Left lung (tissue), 4 donors: ENCODE measurements at regions not wholly inside any gene's neighbourhood (a gene's known extent, or its start where the extent isn't known, plus 50 kb on each side); places are given as distances from the start of the nearest gene placed in this dataset.

Experiments used
- ATAC-seq: fragments of 200-7000 bp; cut with Tn5 transposase; one replicate; pipeline ENCODE4 v1.9.1; 2020; ENCODE audit warnings: moderate library complexity
- DNase-seq, 4 donors: peaks; one replicate each; pipeline ENCODE4 v3.0.0-alpha.2; 2013 to 2020
- H3K27ac ChIP-seq, 2 donors: fragments of 200-600 bp; sonication (generic) in 1 of 2; one replicate each; pipeline versions ENCODE4 v1.5.0 to v1.8.0; 2020 to 2021
- H3K27me3 ChIP-seq, 2 donors: fragments of 200-600 bp; sonication (generic) in 1 of 2; one replicate each; pipeline versions ENCODE4 v1.5.0 to v1.8.0; 2020 to 2021
- H3K36me3 ChIP-seq, 2 donors: fragments of 200-600 bp; sonication (generic) in 1 of 2; one replicate each; pipeline versions ENCODE4 v1.5.0 to v1.8.0; 2020 to 2021
- H3K4me1 ChIP-seq, 2 donors: fragments of 200-600 bp; one replicate each; pipeline ENCODE4 v1.8.0; 2021
- H3K4me3 ChIP-seq, 2 donors: fragments of 200-600 bp; sonication (generic) in 1 of 2; one replicate each; pipeline versions ENCODE4 v1.5.0 to v1.8.0; 2020 to 2021; ENCODE audit warnings: mild to moderate bottlenecking in 1 of 2
- H3K9me3 ChIP-seq, 2 donors: fragments of 200-600 bp; sonication (generic) in 1 of 2; one replicate each; pipeline versions ENCODE4 v1.5.0 to v1.8.0; 2020 to 2021
- intact Hi-C, 2 donors: fragments of 100-400 bp; cut with DNase I; formaldehyde crosslinking; loops; one replicate each; pipeline versions ENCODE4 v1.11.2 to v1.14.2; 2022
- TF ChIP-seq, protein P1 (sequence below), 2 donors: fragments of 200-600 bp; sonication (generic) in 1 of 2; IDR thresholded peaks; one replicate each; pipeline versions ENCODE4 v1.5.0 to v1.8.0; 2021; ENCODE audit warnings: antibody characterized with exemption in 2 of 2
- donor health status: DM: no; HTN: yes; CAD: no.
- donor health status: DM: no; HTN: no; CAD: no.

DNA sequence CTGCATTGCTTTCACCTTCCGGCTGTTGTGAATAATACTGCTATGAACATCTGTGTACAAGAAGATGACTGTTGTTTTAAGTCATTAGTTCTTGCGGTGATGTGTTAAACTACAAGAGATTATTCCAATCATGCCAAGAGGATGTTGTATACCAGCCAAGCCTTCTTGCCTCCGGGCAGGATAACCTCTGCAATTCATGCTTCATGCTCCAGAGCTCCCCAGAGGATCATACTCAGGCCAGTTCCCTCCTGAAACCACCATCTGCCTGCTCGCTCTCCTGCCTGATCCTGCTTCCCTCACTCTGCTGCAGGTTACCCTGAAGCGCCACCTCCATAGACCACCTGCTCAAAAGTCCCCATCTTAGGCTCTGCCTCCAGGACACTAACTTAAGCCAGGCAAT is 187.1 kb upstream of the PROK2 start:
- DNase-seq, result no peak
- intact Hi-C loops, result no loop called here
- peaks cover 0 to under 1% of the 10 kb centered on the region in 2 donors for H3K27me3 ChIP-seq
- H3K36me3 ChIP-seq, result no peaks in the 10 kb centered on the region
- peaks cover 0 to 5% of the 10 kb centered on the region in 2 donors for H3K4me1 ChIP-seq
- ATAC-seq, result no peak
- TF ChIP-seq, protein P1, sequence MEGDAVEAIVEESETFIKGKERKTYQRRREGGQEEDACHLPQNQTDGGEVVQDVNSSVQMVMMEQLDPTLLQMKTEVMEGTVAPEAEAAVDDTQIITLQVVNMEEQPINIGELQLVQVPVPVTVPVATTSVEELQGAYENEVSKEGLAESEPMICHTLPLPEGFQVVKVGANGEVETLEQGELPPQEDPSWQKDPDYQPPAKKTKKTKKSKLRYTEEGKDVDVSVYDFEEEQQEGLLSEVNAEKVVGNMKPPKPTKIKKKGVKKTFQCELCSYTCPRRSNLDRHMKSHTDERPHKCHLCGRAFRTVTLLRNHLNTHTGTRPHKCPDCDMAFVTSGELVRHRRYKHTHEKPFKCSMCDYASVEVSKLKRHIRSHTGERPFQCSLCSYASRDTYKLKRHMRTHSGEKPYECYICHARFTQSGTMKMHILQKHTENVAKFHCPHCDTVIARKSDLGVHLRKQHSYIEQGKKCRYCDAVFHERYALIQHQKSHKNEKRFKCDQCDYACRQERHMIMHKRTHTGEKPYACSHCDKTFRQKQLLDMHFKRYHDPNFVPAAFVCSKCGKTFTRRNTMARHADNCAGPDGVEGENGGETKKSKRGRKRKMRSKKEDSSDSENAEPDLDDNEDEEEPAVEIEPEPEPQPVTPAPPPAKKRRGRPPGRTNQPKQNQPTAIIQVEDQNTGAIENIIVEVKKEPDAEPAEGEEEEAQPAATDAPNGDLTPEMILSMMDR (IDR thresholded peaks at IDR 0.05), result no peak
- no peak overlapping the region for H3K27ac ChIP-seq
- no peaks in the 10 kb centered on the region for H3K9me3 ChIP-seq
- H3K4me3 ChIP-seq, result no peak overlapping the region

DNA sequence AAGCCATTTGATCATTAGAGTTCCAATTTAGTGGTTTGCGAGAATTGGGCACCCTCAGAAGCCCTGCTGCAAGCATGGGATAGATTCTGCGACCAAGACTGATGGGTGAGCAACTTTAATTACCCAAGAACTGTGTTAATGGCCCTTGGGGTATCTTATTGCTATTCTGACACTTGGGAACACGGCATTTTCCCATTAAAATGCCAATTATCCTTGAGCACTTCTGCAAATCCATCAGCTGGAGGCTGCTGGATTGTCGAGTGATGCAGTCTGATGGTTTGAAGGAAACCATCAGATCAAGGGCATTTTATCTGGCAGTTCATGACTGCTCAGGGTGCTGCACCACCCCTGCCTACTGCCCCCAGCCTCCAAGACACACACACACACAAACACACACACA is 183.6 kb upstream of the PROK2 start:
- Histone ChIP-seq H3K9me3 (no peaks in the 10 kb centered on the region), H3K4me1 (no peaks in the 10 kb centered on the region), H3K4me3 (no peak overlapping the region), H3K36me3 (no peaks in the 10 kb centered on the region), H3K27ac (no peak overlapping the region), H3K27me3 (no peaks in the 10 kb centered on the region)
- TF ChIP-seq, protein P1 (IDR thresholded peaks at IDR 0.05), result no peak
- ATAC-seq (no peak), DNase-seq (no peak)
- intact Hi-C loops, result no loop called here

DNA sequence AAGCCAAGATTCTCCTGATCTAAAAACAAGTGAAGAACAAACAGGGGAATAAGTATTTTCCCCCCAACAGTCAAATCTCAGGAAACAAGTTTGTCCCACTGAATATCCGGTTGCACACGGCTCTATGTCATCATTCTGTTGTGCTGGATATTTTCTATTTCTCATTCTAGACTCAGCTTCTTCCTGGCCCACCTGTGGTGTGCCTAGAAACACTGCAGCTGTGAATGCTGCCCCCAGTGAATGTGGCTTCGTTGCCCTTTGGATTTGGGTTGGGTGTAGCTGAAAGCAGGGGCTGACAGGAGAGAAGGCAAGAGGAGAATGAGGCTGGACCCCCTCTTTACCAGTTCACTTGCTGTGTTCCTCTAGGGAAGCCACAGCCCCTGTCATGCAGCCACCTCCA is 181.2 kb upstream of the PROK2 start:
- H3K36me3 ChIP-seq, result no peaks in the 10 kb centered on the region
- intact Hi-C loops, result no loop called here
- DNase-seq (no peak), ATAC-seq (no peak)
- no peaks in the 10 kb centered on the region for H3K9me3 ChIP-seq
- no peaks in the 10 kb centered on the region for H3K4me1 ChIP-seq
- TF ChIP-seq, protein P1 (IDR thresholded peaks at IDR 0.05), result no peak
- no peaks in the 10 kb centered on the region for H3K27me3 ChIP-seq
- H3K27ac ChIP-seq, result no peak overlapping the region
- H3K4me3 ChIP-seq, result no peak overlapping the region

DNA sequence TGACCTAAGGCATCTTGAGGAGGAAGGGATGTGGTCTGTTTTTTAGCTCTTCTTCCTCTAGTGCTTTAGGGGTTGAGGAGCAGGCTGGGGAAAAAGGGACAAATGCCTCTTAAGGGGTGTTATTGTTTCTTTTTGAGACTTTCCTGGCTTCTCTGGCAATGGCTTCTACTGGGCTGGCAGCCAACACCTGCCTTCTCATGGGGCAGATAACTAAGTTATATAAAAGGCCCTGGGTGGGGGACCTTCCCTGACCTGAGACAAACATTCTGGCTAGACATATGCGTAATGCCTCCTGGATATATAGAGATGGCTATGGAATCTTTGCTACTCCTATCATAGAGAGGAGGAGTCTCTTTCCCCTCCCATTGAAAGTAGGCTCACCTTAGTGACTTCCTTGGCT is 179.2 kb upstream of the PROK2 start:
- ATAC-seq (no peak), DNase-seq (no peak)
- Histone ChIP-seq H3K9me3 (no peaks in the 10 kb centered on the region), H3K27me3 (no peaks in the 10 kb centered on the region), H3K4me1 (no peaks in the 10 kb centered on the region), H3K27ac (no peak overlapping the region), H3K4me3 (no peak overlapping the region), H3K36me3 (no peaks in the 10 kb centered on the region)
- intact Hi-C loops, result no loop called here
- TF ChIP-seq, protein P1 (IDR thresholded peaks at IDR 0.05), result no peak

DNA sequence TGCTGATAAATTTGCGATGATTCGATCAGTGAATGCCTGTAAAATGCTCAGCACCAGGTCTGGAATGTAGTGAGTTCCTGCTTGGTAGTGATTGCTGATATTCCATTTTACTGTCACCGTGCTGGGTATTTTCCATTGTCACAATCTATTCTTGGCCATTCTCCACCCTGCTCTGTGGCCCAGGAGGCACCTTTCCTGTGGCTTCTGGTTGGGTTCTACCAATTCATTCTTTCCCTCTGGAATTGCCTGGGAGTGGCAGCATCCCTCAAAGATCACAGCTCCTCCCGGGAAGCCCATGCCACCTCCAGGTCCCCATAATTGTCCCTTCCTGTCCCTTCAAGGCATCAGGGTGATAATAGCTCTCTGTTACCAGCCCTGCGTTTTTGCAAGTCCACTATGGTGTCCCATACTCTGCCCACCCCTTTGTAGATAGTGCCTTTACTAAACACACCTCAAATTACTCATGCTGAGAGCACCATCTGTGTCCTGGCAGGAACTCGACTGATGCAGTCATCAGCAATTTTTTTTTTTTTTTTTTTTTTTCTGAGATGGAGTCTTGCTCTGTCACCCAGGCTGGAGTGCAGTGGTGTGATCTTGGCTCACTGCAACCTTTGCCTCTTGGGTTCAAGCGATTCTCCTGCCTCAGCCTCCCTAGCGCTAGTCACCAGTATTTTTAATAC is 177.8 kb upstream of the PROK2 start:
- Histone ChIP-seq H3K27ac (no peak overlapping the region), H3K9me3 (no peaks in the 10 kb centered on the region), H3K27me3 (no peaks in the 10 kb centered on the region), H3K4me1 (no peaks in the 10 kb centered on the region), H3K36me3 (no peaks in the 10 kb centered on the region), H3K4me3 (no peak overlapping the region)
- no peak for DNase-seq
- intact Hi-C loops, result no loop called here
- no peak for ATAC-seq
- TF ChIP-seq, protein P1 (IDR thresholded peaks at IDR 0.05), result no peak
